Vagina (tissue), 2 donors: ENCODE measurements at regions not wholly inside any gene's neighbourhood (a gene's known extent, or its start where the extent isn't known, plus 50 kb on each side); places are given as distances from the start of the nearest gene placed in this dataset.

Source experiments
- DNase-seq, 2 donors: peaks; one replicate each; pipeline ENCODE4 v3.0.0-alpha.2; 2017; ENCODE audit errors: extremely low spot score in 2 of 2
- H3K27ac ChIP-seq: fragments of 200-600 bp; sonication (generic); one replicate; pipeline ENCODE4 v1.5.1; 2019
- H3K27me3 ChIP-seq: fragments of 200-600 bp; sonication (generic); one replicate; pipeline ENCODE4 v1.5.1; 2019
- H3K36me3 ChIP-seq, 2 donors: fragments of 200-600 bp; sonication (generic); one replicate each; pipeline ENCODE4 v1.5.1; 2017 to 2019
- H3K4me1 ChIP-seq: fragments of 200-600 bp; sonication (generic); one replicate; pipeline ENCODE4 v1.5.1; 2019
- H3K4me3 ChIP-seq, 2 donors: fragments of 200-600 bp; sonication (generic); 1 replicate in 1 of 2; 2 replicates in 1 of 2; pipeline ENCODE4 v1.5.1; 2016 to 2019
- H3K9me3 ChIP-seq: fragments of 200-600 bp; sonication (generic); one replicate; pipeline ENCODE4 v1.5.1; 2019
- CTCF ChIP-seq, 3 experiments: fragments of 450-650 bp in 2 of 3; fragments of 200-600 bp in 1 of 3; sonication (generic) in 1 of 3; IDR thresholded peaks; one replicate each; pipeline ENCODE4 v1.5.1; 2017 to 2019; ENCODE audit warnings: antibody characterized with exemption in 3 of 3, mild to moderate bottlenecking in 2 of 3, moderate library complexity in 2 of 3
- POLR2A ChIP-seq, 2 donors: fragments of 450-650 bp; IDR thresholded peaks; one replicate each; pipeline ENCODE4 v1.6.1; 2017; ENCODE audit warnings: antibody characterized with exemption in 2 of 2, mild to moderate bottlenecking in 2 of 2, moderate library complexity in 2 of 2
- POLR2AphosphoS5 ChIP-seq, 2 donors: sonication (generic); formaldehyde crosslinking; IDR thresholded peaks; one replicate each; pipeline ENCODE4 v1.9.0; 2017; ENCODE audit warnings: antibody characterized with exemption in 2 of 2, mild to moderate bottlenecking in 2 of 2, low read depth in 1 of 2; ENCODE audit not compliant: insufficient read depth in 1 of 2
- intact Hi-C: fragments of 100-400 bp; cut with DNase I; formaldehyde crosslinking; loops from one replicate; pipeline ENCODE4 v1.15.1; 2023

GRCh38 chr13:83453723-83454122, 428.6 kb downstream of the SLITRK1 start:
- intact Hi-C loops, result no loop called here
- Histone ChIP-seq H3K9me3 (no peaks in the 10 kb centered on the region), H3K36me3 (no peaks in the 10 kb centered on the region), H3K27me3 (no peaks in the 10 kb centered on the region), H3K27ac (no peak overlapping the region), H3K4me1 (no peaks in the 10 kb centered on the region), H3K4me3 (no peak overlapping the region)
- no peak for DNase-seq
- TF ChIP-seq CTCF (IDR thresholded peaks at IDR 0.05) (no peak), POLR2A (IDR thresholded peaks at IDR 0.05) (no peak), POLR2AphosphoS5 (IDR thresholded peaks at IDR 0.05; ENCODE audit: insufficient read depth in 1 of 2, low read depth in 1 of 2) (no peak)

GRCh38 chr13:83453300-83453699, 429.0 kb downstream of the SLITRK1 start:
- H3K27me3 ChIP-seq, result no peaks in the 10 kb centered on the region
- no peak overlapping the region for H3K27ac ChIP-seq
- DNase-seq, result no peak
- TF ChIP-seq CTCF (IDR thresholded peaks at IDR 0.05) (no peak), POLR2AphosphoS5 (IDR thresholded peaks at IDR 0.05; ENCODE audit: insufficient read depth in 1 of 2, low read depth in 1 of 2) (no peak), POLR2A (IDR thresholded peaks at IDR 0.05) (no peak)
- no peaks in the 10 kb centered on the region for H3K4me1 ChIP-seq
- H3K9me3 ChIP-seq, result no peaks in the 10 kb centered on the region
- intact Hi-C loops, result no loop called here
- no peak overlapping the region for H3K4me3 ChIP-seq
- no peaks in the 10 kb centered on the region for H3K36me3 ChIP-seq

GRCh38 chr13:83452292-83452950, 429.9 kb downstream of the SLITRK1 start:
- Histone ChIP-seq H3K4me3 (no peak overlapping the region), H3K4me1 (no peaks in the 10 kb centered on the region), H3K27me3 (no peaks in the 10 kb centered on the region), H3K27ac (no peak overlapping the region), H3K36me3 (no peaks in the 10 kb centered on the region), H3K9me3 (no peaks in the 10 kb centered on the region)
- DNase-seq, result no peak
- intact Hi-C loops, result no loop called here
- TF ChIP-seq POLR2AphosphoS5 (IDR thresholded peaks at IDR 0.05; ENCODE audit: insufficient read depth in 1 of 2, low read depth in 1 of 2) (no peak), CTCF (IDR thresholded peaks at IDR 0.05) (no peak), POLR2A (IDR thresholded peaks at IDR 0.05) (no peak)

- no peak for DNase-seq
- intact Hi-C loops, result no loop called here
- H3K27ac ChIP-seq, result no peak overlapping the region
- no peaks in the 10 kb centered on the region for H3K36me3 ChIP-seq
- no peaks in the 10 kb centered on the region for H3K27me3 ChIP-seq
- H3K9me3 ChIP-seq, result no peaks in the 10 kb centered on the region
- no peaks in the 10 kb centered on the region for H3K4me1 ChIP-seq
- H3K4me3 ChIP-seq, result no peak overlapping the region
- TF ChIP-seq POLR2A (IDR thresholded peaks at IDR 0.05), result no peak
- TF ChIP-seq CTCF (IDR thresholded peaks at IDR 0.05), result no peak
- no peak for TF ChIP-seq POLR2AphosphoS5 (IDR thresholded peaks at IDR 0.05; ENCODE audit: insufficient read depth in 1 of 2, low read depth in 1 of 2)
These were observed 431.7 kb downstream of the SLITRK1 start for GRCh38 chr13:83450591-83450990.

- TF ChIP-seq POLR2A (IDR thresholded peaks at IDR 0.05), result no peak
- TF ChIP-seq POLR2AphosphoS5 (IDR thresholded peaks at IDR 0.05; ENCODE audit: insufficient read depth in 1 of 2, low read depth in 1 of 2), result no peak
- TF ChIP-seq CTCF (IDR thresholded peaks at IDR 0.05), result no peak
- no peak for DNase-seq
- no peak overlapping the region for H3K4me3 ChIP-seq
- no peaks in the 10 kb centered on the region for H3K36me3 ChIP-seq
- no peaks in the 10 kb centered on the region for H3K27me3 ChIP-seq
- H3K9me3 ChIP-seq, result no peaks in the 10 kb centered on the region
- H3K27ac ChIP-seq, result no peak overlapping the region
- intact Hi-C loops, result no loop called here
- no peaks in the 10 kb centered on the region for H3K4me1 ChIP-seq
These were observed 432.4 kb downstream of the SLITRK1 start for GRCh38 chr13:83449668-83450395.
